ENCODE measurements at regions not wholly inside any gene's neighbourhood (a gene's known extent, or its start where the extent isn't known, plus 50 kb on each side); places are given as distances from the start of the nearest gene placed in this dataset.

DNA sequence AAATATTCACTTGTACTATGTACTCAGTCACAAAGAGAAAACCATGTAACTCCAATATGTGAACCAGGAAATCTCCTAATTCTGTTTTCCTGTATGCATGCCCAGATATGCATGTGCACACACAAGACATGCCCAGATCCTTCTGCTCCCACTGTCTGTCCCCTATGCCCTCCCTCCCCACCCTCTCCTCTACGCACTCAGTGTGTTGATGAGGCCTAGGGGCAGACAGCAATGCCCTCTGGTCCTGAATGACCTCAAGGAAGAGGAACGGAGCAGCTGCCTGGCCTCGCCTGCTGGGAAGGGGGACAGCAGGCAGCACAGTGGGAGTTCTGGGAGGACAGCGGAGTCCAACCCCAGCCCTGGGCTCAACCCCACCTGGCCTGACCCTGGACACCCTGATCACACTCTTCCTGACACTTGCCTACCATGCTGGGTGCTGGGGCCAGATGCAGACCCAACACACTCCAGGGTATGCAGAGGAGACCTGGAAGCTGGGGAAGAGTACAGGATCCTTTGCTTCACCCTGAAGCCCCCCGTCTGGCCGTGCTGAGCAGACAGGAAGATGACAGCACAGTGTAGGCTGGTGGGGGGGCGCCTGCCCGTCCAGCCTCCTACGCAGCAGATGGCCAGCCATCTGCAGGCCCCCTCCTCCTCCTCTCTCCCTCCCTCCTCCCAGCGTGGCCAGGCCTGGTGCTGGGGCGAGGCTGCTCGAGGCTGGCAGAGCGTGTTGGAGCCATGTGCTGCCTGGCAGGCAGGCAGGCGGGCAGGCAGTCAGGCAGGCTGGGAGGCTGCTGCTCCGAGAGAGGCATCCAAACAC, 106.6 kb upstream of the NCOR2 start:
- TF ChIP-seq CTCF (IDR thresholded peaks at IDR 0.05; ENCODE audit: low read length) (no peak), EZH2 (IDR thresholded peaks at IDR 0.05; ENCODE audit: borderline replicate concordance, low read length) (no peak)

All from OCI-LY1 (cell line).